ENCODE measurements at regions not wholly inside any gene's neighbourhood (a gene's known extent, or its start where the extent isn't known, plus 50 kb on each side); places are given as distances from the start of the nearest gene placed in this dataset.
"Not testable (repeated sequence)": the region's sequence is repeated elsewhere in the genome, so short reads cannot be mapped to it uniquely, and the experiment has no call there.

DNA sequence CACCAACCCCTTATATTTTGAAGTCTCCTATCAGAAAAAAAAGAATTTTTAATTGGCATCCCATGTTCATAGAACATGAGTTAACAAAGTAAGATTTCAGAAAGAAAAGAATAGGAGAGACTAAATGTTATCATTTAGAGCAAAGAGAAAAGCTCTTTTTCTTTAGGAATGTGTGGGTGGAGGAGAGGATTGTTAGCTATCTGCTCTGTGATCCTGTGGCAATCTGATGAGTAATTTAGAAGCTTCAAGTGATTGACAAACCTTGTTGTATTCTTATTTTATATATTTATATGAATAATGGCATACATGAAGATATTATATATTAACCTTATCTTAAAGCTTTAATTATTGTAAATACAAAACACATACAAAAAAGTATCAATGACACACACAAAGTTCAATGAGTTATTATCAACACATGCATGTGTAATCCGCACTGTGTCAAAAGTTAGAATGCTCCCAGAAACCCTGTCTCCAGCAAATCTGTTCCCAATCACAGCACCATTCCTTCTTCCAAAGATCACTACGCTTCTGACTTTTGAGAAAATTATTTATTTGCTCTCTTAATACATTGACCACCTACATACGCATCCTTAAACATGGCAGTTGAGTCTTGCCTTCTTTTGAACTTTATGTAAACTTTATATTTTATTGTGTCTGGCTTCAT lies 907.4 kb downstream of the MCTP2 start:
- intact Hi-C loops (cut with DNase I): no loop called here
- no peak for DNase-seq
- no peak for ATAC-seq

DNA sequence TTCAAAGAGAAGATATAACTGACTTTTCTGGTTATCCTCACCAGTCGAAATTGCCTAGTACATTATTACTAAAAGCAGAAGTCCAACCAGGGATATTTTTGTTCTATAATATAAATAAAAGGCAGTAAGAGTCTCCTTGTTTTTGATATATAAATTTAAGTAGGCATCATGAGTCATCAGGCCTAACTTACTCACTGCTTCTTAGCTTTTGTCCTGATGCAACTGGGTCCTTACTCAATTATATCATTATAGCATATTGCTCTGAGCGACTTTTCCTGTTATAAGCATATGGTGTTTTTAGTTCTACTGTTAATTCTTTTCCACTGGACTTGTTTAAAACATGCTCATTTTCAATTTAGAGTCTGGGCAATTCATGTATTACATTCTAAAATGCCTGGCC lies 910.1 kb downstream of the MCTP2 start:
- ATAC-seq (no peak), DNase-seq (no peak)
- intact Hi-C loops (cut with DNase I): no loop called here

DNA sequence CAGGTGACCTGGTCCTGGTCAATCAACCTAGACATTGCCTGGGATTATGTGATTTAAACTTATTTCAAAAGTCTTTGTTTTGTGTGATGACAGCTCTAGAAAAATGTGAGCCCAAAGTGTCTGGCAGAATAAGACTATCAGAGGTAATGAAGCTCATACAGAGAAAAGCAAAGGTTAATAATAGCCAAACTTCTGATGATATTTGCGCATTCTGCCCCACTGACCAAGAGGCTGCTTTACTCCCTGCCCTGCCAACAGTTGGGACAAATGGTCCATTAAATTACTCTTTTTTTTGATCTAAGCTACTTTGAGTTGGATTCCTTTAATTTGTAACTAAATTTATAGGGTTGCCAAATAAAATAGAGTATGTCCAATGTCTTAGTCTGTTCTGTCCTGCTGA lies 911.2 kb downstream of the MCTP2 start:
- intact Hi-C loops (cut with DNase I): no loop called here
- no peak for DNase-seq
- ATAC-seq: no peak

DNA sequence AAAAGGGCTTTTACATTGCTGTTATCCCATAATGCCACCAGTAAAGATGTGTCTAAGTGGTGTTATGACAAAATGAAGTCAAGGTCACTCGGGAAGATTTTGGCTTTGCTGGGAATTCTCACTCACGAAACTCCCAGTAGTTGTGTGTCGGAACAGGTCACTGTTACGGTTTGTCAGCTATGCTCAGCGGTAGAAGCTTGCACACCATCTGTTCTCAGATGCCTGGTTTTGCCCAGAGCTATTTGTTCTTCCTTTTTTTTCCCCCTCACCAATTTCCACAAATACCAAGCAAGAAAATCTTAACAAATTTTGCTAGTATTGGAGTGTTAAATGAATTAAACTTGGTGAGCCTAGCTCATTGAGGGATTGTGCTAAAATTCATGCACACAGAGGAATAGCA lies 915.1 kb downstream of the MCTP2 start:
- intact Hi-C loops (cut with DNase I): no loop called here
- DNase-seq (no peak), ATAC-seq (no peak)

DNA sequence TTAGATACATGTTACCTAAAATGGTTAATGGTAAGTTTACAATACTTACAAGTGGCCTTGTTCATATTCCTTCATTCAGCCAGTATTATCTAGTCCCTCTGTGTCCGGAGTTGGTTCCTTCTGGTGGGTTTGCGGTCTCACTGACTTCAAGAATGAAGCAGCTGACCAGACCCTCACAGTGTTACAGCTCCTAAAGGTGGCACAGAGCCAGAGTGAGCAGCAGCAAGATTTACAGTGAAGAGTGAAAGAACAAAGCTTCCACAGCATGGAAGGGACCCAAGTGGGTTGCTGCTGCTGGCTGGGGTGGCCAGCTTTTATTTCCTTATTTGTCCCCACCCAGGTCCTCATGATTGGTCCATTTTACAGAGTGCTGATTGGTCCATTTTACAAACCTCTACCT lies 916.8 kb downstream of the MCTP2 start:
- DNase-seq (no peak), ATAC-seq (no peak)
- intact Hi-C loops (cut with DNase I): no loop called here

- DNase-seq: no peak
- intact Hi-C loops (cut with DNase I): no loop called here
- no peak for ATAC-seq
Observed at GRCh38 chr15:95149036-95149435, 917.7 kb downstream of the MCTP2 start.

DNA sequence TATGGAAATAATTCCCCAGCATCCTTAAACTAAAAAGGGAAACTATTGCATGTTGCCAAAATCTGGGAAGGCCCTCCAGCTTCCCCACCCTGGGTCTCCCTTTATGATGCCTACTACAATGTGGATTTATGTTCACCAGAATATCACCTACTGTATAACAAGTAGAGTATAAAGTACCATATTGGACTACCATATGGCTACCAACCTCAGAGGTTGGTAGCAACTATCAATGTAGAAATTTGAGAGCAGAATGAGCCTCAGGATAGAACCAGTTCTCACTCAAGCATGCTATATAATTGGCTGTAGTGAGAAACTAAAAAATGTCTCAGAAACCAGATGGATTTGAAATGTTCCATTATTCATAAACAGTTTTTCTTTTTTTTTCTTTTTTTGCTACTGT lies 918.4 kb downstream of the MCTP2 start:
- intact Hi-C loops (cut with DNase I): no loop called here
- ATAC-seq (no peak), DNase-seq (no peak)

GRCh38 chr15:95150466-95150865 lies 919.1 kb downstream of the MCTP2 start:
- no peak for DNase-seq
- intact Hi-C loops (cut with DNase I): no loop called here
- no peak for ATAC-seq

DNA sequence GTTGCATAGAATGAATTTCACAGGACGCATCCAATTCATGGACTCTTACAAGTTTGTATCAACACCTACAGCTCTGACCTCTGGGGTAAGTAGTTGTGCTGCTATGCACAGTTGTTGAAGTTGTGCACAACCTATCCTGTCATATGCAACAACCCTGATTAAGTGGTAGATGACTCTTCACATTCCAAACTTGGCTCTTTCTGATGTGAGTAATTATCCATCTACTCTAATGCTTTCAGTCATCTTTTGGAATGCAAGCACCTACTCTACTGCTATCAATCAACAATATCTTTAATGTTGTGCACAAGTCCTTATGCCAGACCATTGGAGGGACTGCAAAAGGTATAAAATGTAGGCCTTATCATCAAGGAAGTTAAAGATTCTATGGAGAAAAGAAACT lies 921.4 kb downstream of the MCTP2 start:
- intact Hi-C loops (cut with DNase I): no loop called here
- DNase-seq (no peak), ATAC-seq (no peak)

DNA sequence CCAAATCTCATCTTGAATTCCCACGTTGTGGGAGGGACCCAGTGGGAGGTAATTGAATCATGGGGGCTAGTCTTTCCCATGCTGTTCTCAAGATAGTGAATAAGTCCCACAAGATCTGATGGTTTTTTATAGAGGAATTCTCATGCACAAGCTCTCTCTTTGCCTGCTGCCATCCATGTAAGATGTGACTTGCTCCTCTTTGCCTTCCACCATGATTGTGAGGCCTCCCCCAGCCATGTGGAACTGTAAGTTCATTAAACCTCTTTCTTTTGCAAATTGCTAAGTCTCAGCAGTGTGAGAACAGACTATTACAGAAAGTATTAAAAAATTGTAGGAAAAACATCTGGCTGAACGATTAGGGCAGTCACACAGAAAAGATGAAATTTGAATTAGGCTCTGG lies 921.8 kb downstream of the MCTP2 start:
- DNase-seq; ATAC-seq; intact Hi-C loops (cut with DNase I): not testable (repeated sequence)

GRCh38 chr15:95160316-95160715 lies 929.0 kb downstream of the MCTP2 start:
- intact Hi-C loops (cut with DNase I): no loop called here
- no peak for ATAC-seq
- DNase-seq: no peak

- DNase-seq (no peak), ATAC-seq (peak in 1 of 2 donors; percentile 37)
- intact Hi-C loops (cut with DNase I): no loop called here
Observed at GRCh38 chr15:95162069-95162468, 930.7 kb downstream of the MCTP2 start.

GRCh38 chr15:95162531-95162930 lies 931.2 kb downstream of the MCTP2 start:
- no peak for ATAC-seq
- DNase-seq: no peak
- intact Hi-C loops (cut with DNase I): no loop called here

DNA sequence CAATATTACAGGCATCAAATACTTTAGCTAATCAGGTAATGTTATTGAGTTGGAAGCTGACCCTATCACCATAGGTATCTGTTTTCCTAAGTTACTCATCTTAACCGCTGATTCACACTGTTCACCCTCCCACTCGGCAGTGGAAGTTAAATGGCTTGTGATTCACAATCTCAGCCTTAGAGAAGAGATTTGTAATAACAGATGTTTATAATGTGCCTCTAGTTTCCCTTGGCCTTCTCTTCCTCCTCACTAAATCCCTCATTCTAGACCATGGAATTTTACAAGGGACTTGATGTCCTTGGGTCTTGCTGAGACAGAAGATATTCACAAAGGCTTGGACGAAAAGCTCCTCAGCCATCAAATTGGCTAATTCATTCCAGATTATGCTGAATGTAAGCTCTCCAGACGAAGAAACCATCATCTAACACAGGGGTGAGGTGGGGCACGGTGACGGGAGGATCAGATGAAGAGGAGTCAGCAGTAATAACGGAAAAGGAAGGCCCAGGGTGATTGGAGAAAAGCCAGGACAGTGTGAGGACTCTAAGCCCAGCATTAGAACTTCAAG lies 931.7 kb downstream of the MCTP2 start:
- ATAC-seq (peak in 1 of 2 donors; percentile 71), DNase-seq (no peak)
- intact Hi-C loops (cut with DNase I): no loop called here

GRCh38 chr15:95168152-95168551 lies 936.8 kb downstream of the MCTP2 start:
- ATAC-seq (no peak), DNase-seq (no peak)
- intact Hi-C loops (cut with DNase I): no loop called here

GRCh38 chr15:95168951-95169431 lies 937.6 kb downstream of the MCTP2 start:
- intact Hi-C loops (cut with DNase I): no loop called here
- DNase-seq (no peak), ATAC-seq (no peak)

DNA sequence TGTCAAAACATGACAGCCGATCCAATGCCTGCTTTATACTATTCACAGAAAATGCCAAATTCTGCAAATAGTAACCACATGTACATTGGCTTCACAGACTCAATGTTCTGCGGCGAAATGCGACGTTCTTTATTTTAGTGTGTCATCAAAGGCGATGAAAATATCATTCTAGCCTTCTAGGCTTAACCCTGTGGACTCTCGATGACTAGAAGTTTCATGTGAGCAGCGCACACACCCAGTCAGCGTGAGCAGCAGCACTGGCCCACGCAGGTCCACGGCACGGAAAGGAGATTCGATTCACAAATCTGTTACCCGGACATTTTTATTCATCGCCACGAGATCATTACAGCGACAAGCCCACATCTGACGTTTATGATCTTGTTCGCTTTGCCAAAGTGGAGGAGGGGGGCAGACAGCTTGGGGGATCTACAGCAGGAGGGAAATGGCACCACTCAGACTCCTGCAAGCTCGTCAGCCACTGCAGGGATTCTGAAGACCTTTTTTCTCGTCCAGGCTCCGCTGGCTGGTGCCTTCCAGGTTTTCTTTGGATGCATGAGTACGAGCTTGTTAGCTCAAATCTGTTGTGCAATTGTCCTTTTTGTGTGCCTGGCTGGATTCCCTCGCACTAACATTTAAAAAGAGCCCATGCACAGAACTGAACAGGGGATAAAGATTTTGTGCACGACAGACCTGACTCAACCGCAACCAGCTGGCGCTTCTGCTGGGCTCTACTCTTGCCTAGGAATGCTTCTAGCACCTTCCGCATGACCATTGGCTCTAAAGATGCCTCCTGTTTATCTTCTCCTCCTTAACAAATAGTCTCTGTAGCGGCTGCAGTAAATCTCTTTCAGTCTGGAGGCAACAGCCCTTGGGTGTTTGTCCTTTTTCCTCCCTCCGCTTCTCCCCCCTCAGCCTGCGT lies 938.4 kb downstream of the MCTP2 start:
- no peak for ATAC-seq
- DNase-seq: no peak
- intact Hi-C loops (cut with DNase I): no loop called here

GRCh38 chr15:95170561-95171380 lies 939.4 kb downstream of the MCTP2 start:
- no peak for DNase-seq
- intact Hi-C loops (cut with DNase I): no loop called here
- ATAC-seq: no peak

- DNase-seq (no peak), ATAC-seq (no peak)
Observed at GRCh38 chr15:95171564-95171963, 940.2 kb downstream of the MCTP2 start.

More at GRCh38 chr15:95171564-95171963, 940.2 kb downstream of the MCTP2 start:
- intact Hi-C loops (cut with DNase I): no loop called here

Data from left cardiac atrium (tissue), 4 donors.